NT2/D1 (cell line): ENCODE measurements at regions not wholly inside any gene's neighbourhood (a gene's known extent, or its start where the extent isn't known, plus 50 kb on each side); places are given as distances from the start of the nearest gene placed in this dataset.

Experiments
- YY1 ChIP-seq: IDR thresholded peaks from 2 replicates; pipeline ENCODE4 v1.6.1; 2011; ENCODE audit not compliant: insufficient read length, insufficient read depth
- ZNF274 ChIP-seq: IDR thresholded peaks from 2 replicates; pipeline ENCODE4 v1.6.1; 2011; ENCODE audit warnings: mild to moderate bottlenecking, low read depth, low read length

DNA sequence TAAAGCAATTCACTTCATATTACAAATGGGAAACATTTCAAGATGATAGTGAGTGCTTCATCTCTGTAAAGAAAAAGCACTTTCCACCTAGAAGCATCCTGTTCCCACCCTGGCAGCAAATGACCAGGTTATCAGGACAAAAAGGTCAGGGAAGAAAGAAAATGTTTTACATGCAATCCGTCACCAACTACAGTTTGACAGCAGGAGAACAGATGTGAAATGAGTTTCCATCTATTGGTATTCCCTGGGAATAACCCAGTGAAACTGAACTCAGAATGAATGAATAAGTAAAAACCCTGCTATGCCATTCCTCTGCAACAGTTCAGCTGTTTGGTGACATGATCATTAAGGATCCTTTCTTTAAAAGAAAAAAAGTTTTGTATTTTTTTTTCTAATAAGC lies 67.6 kb downstream of the HTR1A start:
- TF ChIP-seq ZNF274 = no peak
- no peak for TF ChIP-seq YY1
